ENCODE measurements at regions not wholly inside any gene's neighbourhood (a gene's known extent, or its start where the extent isn't known, plus 50 kb on each side); places are given as distances from the start of the nearest gene placed in this dataset.

GRCh38 chr4:53906606-53907190 is 157.7 kb downstream of the CHIC2 start:
- no peak for TF ChIP-seq CTCF (tag by site-specific recombination; IDR thresholded peaks at IDR 0.05)
- no peak for TF ChIP-seq ZNF24 (tag by site-specific recombination; IDR thresholded peaks at IDR 0.05)
- TF ChIP-seq ZNF561 (tag by site-specific recombination; IDR thresholded peaks at IDR 0.05; ENCODE audit: borderline replicate concordance) = no peak
- TF ChIP-seq ZNF391 (tag by site-specific recombination; IDR thresholded peaks at IDR 0.05; ENCODE audit: borderline replicate concordance, low read depth) = no peak
- TF ChIP-seq REST (tag by site-specific recombination; IDR thresholded peaks at IDR 0.05) = no peak
